Muscle of arm (tissue), 1 donor: ENCODE measurements at regions not wholly inside any gene's neighbourhood (a gene's known extent, or its start where the extent isn't known, plus 50 kb on each side); places are given as distances from the start of the nearest gene placed in this dataset.
"Not testable (repeated sequence)": the region's sequence is repeated elsewhere in the genome, so short reads cannot be mapped to it uniquely, and the experiment has no call there.

ENCODE experiments used
- DNase-seq: peaks from one replicate; pipeline ENCODE4 v3.0.0-alpha.2; 2013

DNA sequence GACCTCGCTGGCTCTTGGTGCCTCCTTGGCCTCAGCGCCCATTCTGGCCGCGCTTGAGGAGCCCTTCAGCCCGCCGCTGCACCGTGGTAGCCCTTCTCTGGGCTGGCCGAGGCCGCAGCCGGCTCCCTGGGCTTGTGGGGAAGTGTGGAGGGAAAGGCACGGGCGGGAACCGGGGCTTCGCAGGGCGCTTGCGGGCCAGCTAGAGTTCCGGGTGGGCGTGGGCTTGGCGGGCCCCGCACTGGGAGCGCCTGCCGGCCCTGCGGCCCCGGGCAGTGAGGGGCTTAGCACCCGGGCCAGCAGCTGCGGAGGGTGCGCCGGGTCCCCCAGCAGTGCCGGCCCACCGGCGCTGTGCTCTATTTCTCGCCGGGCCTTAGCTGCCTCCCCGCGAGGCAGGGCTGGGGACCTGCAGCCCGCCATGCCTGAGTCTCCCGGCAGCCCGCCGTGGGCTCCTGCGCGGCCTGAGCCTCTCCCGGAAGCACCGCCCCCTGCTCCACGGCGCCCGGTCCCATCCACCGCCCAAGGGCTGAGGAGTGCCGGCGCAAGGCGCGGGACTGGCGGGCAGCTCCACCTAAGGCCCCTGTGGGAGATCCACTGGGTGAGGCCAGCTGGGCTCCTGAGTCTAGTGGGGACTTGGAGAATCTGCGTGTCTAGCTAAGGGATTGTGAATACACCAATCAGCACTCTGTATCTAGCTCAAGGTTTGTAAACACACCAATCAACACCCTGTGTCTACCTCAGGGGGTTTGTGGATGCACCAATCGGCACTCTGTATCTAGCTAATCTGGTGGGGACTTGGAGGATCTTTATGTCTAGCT, 141.1 kb downstream of the SLCO4C1 start:
- DNase-seq: not testable (repeated sequence)

DNA sequence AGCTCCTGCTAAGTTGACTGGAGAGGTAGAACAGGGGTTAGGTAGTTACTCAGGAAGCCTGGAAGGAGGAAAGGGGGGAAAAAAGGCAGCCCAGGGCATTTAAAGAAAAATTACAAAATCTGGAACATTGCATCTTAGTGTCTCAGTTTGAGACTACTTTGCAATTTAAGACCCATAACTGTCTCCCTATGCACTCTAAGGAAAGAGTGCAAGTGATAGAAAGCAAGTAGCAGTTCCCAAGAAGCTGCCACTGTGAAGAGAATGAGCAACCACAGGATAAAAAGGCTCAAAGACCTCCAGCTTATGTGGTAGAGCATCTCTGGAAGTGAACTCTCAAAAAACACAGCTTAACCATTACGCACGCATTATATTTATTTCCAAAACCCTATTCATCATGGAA, 141.8 kb downstream of the SLCO4C1 start:
- DNase-seq: no peak

DNA sequence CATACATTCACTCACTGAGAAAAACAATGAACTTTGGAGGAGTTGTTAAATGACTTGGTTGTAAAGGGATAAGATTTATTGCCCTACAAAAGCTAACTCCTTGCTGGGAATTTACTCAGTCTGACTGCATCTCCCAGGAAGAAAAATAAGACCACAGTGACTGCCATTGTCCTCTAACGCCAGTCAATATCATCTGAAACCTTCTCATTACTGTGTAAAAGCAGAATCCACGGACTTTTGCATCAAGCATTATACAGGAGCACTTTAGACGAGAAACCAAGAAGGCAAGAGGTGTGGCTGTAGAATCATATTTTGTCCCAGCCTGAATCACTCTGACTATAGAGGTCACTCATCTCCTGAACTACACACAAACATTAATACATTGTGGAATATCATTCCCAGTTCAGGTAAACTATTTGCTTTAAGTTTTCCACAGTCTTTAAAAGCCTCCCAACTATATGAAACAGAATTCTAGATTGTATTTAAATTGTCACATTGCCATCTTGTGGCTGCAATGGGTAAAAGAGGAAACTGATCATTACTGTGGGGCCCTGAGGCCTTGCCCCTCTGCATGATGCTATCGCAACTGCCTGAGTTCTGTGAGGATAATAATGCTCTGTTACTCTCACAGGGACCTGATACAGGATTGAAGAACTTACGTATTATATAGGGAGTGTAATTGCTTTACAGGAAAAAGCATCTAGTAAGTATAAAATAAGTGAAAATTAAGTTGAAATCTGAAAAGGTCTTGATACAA, 142.9 kb downstream of the SLCO4C1 start:
- DNase-seq: peak; percentile 22

GRCh38 chr5:102139029-102139428, 157.1 kb downstream of the SLCO4C1 start:
- DNase-seq: no peak

DNA sequence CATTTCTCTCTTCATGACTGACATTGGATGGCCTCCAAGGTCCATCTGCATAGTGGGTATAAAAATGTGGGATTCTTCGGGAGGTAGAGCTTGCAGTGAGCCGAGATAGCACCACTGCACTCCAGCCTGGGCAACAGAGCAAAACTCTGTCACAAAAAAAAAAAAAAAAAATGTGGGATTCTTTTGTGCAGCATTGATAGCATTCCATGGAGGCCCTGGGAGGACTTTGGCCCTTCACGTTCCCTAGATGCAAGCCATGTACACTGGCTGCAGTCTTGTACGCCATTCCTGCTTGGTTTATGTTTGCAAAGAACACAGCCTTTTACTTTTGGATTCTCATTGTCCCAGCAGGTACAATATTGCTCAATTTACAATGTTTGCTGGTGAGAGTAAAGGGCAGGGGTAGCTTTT, 157.8 kb downstream of the SLCO4C1 start:
- DNase-seq: no peak

- DNase-seq: no peak
Observed at GRCh38 chr5:102130890-102131289, 165.2 kb downstream of the SLCO4C1 start.

DNA sequence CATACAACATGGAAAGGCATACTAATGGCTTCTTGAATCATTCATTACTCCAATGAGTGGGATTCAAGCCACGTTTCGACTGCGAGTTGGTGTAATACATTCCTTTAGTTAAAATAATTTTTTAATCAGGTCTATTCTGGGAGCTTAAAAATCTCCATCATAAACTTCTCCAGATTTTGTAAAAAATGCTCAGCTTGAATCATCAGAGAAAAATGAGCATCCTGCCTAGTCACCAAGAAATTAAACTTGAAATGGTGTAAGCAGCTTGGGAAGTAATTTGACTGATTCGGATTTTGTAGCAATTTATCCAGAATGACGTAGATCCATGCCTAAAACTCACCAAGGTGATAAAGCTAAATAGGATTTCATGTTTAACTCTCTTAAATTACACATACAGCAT, 165.7 kb downstream of the SLCO4C1 start:
- DNase-seq: no peak

GRCh38 chr5:102119252-102119651, 176.8 kb downstream of the SLCO4C1 start:
- no peak for DNase-seq

DNA sequence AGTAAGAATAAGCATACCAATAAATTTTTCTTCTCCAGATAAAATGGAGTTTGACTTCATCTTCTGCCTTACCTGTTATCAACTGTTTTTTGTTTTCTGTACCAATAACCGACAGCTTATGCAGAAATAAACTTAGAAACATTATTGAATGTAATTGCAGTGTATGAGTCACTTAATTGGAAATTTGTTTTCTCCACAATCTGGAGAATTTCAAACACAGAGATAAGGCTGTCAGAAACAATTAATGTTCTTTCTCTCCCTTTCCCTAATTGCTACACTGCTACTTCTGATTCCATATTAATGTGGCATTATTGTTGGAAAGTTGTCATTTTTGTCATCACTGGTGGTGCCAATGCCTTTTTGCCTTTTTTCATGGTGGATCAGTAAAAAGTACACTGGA, 180.3 kb downstream of the SLCO4C1 start:
- no peak for DNase-seq

DNA sequence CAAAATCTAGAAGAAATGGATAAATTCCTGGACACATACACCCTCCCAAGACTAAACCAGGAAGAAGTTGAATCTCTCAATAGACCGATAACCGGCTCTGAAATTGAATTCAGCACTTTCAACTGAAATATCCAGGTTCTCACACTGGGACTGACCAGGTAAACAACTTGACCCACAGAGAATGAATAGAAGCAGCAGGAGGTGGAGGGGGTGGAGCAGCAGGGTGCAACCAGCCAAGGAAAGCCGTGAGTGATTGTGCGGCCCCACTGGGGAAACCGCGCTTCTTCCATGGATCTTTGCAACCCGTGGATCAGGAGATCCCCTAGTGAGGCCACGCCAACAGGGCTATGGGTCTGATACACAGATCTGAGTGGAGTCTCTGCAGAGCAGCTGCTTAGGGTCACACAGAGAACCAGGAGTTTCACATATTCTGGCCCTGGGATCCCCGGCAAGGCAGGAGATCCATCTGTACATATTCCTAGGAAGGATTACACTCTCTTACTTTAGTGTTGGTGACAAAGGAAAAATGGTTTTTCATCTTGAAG, 181.5 kb downstream of the SLCO4C1 start:
- DNase-seq: no peak

GRCh38 chr5:102107865-102108264, 188.2 kb downstream of the SLCO4C1 start:
- no peak for DNase-seq

DNA sequence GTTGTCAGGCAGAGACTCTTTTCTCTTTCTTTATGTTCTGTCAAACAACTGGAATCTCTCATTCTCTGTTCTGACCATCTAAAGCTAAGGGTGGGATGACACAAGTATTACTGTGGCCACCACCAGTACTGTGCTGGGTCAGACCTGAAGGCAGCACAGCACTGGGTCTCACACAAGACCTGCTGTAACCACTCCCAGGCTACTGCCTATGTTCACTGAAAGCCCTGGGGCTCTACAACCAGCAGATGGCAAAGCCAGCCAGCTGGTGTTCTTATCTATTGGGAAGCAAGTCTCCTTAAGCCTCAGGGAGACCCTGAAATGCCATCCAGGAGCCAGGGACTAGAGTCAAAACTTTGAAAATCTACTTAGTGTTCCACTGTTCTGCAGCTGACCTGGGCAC, 189.5 kb downstream of the SLCO4C1 start:
- DNase-seq: no peak

- DNase-seq: no peak
Observed at GRCh38 chr5:102099766-102100331, 196.2 kb downstream of the SLCO4C1 start.

DNA sequence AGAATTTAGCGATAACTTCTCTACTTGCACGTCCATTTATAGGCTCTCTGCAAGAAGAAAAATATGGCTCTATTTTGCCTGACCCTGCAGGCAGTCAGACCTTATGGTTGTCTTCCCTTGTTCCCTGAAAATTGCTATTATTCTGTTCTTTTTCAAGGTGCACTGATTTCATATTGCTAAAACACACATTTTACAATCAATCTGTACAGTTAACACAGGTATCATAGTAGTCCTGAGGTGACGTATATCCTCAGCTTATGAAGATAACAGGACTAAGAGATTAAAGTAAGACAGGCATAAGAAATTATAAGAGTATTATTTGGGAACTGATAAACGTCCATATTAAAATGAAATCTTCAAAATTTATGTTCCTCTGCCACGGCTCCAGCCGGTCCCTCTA, 197.0 kb downstream of the SLCO4C1 start:
- not testable (repeated sequence) for DNase-seq

- DNase-seq: not testable (repeated sequence)
Observed at GRCh38 chr5:102098606-102099005, 197.5 kb downstream of the SLCO4C1 start.

GRCh38 chr5:102090770-102091169, 205.3 kb downstream of the SLCO4C1 start:
- no peak for DNase-seq

DNA sequence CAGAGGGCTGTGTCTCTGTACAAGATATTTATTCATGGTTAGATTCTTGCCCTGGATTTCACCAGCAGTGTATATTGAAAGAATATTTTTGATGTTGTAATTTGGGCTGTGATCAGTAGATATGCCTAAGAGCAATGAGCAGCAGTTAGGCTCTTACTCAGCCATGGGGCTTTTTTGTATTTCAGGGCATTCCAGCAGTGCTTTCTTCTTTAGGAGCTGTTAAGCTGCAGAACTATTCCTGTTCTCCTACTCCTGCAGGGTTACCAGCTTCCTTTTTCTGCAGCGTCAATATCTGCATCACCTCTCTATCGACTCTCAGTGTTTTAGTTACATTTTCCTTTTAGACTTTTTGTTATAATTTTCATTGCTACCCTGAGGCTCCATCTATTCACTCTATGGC, 206.2 kb downstream of the SLCO4C1 start:
- no peak for DNase-seq

DNA sequence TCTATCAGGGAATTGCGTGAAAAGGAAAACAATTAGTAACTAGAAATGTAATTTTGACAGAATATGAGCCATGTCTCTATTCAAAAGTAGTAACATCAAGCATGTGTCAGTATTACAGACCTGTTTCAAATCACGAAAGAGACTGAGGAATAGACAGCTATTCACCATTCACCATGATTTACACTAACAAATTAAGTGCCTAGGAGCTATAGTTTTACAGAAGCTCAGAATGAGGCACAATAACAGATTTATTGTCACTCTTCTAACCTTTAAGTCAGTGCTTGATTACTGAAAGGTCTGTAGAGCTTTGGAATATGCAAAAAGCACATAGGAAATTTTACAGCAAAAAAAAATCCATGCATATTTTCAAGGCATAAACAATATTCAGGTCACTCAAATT, 208.2 kb downstream of the SLCO4C1 start:
- no peak for DNase-seq

- DNase-seq: no peak
Observed at GRCh38 chr5:102080288-102080687, 215.8 kb downstream of the SLCO4C1 start.

DNA sequence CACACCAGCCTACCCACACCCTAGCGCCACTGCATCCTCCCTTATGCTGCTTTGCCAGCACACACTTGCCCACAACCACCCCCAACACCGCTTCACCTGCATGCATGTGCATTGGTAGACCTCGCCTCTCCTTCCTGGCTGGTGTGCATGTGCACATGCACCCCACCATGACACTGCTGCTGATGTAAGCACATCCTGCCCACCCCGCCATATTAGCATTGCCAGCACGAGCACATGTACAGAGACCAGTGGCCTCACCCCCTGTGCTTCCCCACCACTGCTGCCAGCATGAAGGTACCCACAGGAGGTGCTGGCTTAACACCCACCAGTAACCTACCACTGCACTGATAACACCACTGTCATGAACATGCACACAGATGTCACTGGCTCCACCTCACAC, 218.2 kb downstream of the SLCO4C1 start:
- no peak for DNase-seq

- no peak for DNase-seq
Observed at GRCh38 chr5:102069974-102070373, 226.1 kb downstream of the SLCO4C1 start.

DNA sequence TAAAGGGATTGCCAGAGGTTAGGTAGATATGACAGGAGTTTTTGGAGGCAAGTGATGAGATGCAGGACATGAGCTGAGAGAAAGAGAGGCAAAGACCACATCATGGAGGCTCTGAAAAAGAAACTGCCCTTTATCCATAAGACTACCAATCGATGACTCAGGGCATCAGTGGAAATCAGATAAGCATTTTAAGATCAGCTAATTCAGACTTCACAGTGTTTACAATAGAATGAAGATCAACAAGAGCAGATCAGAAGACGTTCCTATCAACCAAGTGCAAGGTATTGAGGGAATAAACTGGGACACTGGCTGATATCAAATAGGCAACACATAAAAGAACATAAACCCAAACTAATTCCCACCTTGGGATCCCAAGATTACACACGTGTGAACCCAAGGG, 227.2 kb downstream of the SLCO4C1 start:
- DNase-seq: no peak

DNA sequence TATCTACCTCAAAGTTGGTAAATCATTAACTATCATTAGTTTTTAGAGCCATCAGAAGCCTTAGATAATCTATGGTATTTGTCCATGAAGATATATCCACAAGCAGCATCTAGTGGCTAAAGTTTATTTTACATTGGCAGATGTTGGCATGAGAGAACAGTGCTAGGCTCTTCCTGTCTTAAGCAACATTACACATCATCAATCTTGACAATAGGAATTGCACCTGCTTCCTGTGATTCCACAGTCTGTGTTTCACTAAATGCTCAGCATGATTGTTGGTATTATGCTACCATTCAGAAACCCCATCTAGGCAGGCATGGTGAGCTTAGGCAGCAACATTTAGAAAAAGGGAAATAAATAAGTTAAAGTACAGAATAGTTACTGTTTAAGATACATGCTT, 246.6 kb downstream of the SLCO4C1 start:
- no peak for DNase-seq
